NCI-H345 treated with DMSO at 0.1 percent for 48 hours (cell line): ENCODE measurements at regions not wholly inside any gene's neighbourhood (a gene's known extent, or its start where the extent isn't known, plus 50 kb on each side); places are given as distances from the start of the nearest gene placed in this dataset.
"Not testable (repeated sequence)": the region's sequence is repeated elsewhere in the genome, so short reads cannot be mapped to it uniquely, and the experiment has no call there.

Experiments
- DNase-seq: peaks from one replicate; lab custom pipeline; 2025; ENCODE audit not compliant: unreplicated experiment; lab: John Stamatoyannopoulos, UW

DNA sequence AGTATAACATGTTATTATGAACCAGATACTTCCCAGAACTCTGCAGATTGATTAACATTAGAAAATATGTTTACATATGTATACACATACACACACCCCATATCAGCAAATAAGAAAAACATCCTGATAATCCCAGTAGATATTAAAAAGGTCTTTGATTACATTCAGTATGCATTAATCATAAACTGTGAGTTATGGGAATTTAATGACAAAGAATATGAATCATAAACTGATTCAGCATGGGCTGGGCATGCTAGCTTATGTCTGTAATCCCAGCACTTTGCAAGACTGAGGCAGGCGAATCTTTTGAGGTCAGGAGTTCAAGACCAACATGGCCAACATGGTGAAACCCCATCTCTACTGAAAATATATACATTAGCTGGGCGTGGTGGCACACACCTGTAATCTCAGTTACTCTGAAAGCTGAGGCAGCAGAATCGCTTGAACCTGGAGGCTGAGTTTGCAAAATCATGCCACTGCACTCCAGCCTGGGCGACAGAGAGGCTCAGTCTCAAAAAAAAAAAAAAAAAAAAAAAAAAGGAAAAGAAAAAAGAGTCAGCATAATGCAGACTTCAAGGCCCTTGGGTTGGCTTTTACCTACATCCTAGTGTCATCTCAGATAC, 581.9 kb upstream of the PRR20A start:
- no peak for DNase-seq

DNA sequence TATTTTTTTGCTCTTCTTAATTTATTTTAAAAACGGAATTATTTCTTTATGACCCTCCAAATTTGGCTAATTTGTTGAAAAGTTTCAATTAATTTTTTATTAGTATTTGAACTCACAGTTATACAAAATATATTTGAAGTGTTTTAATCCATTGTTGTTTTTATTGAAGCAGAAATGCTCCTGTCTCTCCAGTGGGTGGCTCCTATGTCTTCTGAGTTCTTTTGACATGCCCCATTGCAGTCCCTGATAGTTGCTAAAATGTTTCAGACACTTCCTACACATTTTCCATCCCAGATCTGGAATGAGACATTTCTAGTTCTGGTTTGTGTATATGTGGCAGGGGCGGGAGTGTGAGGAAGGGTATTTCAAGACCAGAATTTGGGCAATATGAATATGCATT, 579.4 kb upstream of the PRR20A start:
- no peak for DNase-seq

DNA sequence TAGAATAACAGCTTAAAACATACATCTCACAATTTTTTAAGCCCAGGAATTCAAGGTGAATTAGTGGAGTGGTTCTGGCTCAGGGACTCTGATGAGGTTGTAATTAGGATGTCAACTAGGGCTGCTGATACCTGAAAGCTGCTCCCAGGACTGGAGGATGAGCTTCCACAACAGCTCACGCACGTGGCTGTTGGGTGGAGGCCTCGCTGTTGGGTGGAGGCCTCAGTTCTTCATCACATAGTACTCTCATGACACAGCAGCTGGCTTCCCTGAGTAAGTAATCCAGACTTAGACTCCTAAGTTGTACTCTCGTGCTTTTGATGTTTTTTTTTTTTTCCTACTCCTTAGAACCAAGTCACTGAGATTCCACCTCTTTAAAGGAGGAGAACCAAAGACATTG, 577.1 kb upstream of the PRR20A start:
- no peak for DNase-seq

DNA sequence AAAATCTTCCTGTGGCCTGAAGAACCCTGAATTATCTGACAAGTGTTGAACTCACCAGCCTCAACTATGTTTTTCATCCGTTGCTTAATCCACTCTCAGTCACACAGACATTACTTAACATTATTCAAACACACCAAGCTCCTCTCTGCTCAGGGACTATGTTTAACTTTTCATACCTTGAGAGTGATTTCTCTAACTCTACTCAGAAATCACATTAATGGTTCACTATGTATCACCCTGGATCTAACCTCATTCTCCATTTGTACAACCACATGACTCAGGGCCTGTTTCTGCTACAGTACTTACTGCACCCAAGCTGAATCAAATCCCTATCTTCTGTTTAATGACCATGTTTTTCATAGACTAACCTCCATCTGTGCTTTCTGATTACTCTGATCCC, 553.7 kb upstream of the PRR20A start:
- no peak for DNase-seq

DNA sequence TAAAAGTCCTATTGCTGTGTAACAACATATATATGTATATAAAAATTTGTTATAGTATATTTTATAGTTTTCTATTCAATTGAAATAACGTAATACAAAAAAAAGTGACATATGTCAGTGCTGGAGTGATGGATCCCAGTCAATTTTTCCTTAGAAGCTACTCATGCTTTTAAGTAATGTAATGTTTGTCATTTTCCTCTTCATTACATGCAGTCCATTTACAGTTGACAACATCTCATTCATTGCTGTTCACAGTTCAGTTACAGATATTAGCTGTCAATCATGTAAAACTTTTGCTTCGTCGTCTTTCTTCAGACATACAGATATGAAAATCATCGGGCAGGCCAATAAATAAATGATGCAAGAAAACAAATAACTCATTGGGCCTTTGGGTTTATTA, 525.1 kb upstream of the PRR20A start:
- DNase-seq: no peak

DNA sequence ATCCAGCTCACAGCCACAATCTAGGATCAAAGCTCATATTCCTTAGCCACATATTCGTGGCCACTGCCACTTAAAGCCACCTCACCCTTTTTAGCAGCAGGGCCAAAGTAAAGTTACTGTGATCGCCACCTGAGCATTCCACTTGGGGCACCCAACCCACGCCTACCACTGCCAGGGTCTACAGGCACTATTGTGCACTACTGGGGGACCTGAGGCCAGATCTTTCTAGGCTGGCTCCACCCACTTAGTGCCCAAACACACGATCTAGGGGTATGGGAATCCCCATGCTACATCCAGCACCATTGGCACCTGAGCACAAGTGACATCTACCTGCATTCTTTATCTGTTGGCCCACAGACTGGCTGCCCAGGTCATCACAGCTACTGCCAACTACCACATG, 517.9 kb upstream of the PRR20A start:
- no peak for DNase-seq

DNA sequence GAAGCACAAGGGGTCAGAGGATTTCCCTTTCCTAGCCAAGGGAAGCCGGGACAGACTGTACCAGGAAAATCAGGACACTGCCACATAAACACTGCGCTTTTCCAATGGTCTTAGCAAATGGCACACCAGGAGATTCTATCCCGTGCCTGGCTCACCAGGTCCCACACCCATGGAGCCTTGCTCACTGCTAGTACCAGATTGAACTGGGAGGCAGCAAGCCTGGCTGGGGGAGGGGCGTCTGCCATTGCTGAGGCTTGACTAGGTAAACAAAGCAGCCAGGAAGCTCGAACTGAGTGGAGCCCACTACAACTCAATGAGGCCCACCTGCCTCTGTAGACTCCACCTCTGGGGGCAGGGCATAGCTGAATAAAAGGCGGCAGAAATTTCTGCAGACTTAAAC, 511.8 kb upstream of the PRR20A start:
- DNase-seq: not testable (repeated sequence)

DNA sequence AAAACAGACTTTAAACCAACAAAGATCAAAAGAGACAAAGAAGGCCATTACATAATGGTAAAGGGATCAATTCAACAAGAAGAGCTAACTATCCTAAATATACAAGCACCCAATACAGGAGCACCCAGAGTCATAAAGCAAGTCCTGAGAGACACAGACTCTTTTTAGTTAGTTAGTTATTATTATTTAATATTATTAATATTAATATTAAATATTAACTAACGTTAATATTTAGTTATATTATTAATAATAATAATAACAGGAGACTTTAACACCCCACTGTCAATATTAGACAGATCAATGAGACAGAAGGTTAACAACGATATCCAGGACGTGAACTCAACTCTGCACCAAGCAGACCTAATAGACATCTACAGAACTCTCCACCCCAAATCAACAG, 509.7 kb upstream of the PRR20A start:
- DNase-seq: not testable (repeated sequence)

DNA sequence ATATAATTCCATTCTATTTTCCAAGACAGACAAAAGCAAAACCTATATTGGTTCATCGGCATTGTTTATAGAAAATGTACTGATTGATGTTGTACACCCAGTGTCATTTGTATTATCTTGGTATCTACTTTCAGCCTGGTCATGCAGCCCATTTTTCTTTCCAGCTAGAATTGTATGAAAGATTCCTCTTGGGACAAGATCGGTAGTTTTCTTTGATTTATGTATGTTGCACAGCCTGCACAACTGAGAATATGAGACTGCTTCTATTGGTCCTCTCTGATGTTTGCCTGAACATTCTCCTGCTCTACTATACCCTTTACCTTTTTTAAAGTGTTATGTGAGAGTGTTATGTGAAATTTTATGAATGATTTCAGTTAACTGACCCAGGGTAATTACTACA, 487.7 kb upstream of the PRR20A start:
- DNase-seq: no peak

DNA sequence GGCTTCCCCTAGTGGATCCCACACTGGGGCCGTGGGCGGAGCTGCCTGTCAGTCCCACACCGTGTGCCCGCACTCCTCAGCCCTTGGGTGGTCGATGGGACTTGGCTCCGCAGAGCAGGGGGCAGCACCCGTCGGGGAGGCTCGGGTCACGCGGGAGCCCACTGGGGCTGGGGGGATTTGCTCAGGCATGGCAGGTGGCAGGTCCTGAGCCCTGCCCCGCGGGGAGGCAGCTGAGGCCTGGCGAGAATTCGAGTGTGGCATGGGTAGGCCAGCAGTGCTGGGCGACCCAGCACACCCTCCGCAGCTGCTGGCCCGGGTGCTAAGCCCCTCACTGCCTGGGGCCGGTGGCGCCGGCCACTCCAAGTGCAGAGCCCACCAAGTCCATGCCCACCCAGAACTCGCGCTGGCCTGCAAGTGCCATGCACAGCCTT, 481.7 kb upstream of the PRR20A start:
- no peak for DNase-seq

DNA sequence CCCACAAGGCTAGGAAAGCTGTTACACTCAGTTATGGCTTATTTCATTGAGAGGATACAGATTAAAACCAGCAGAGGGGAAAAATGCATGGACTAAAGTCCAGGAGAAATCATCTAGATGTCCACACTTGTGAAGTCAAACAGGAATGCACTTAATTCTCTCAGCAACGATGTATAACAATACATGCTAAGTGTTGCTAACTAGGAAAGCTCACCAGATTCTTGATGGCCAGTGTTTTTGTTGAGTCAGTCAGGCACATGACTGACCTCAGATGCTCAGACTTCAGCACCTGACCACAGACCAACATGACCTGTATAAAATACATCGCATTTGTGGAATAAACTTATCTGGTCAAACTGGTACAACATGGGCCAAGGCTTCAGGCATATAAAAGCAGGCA, 470.2 kb upstream of the PRR20A start:
- no peak for DNase-seq

DNA sequence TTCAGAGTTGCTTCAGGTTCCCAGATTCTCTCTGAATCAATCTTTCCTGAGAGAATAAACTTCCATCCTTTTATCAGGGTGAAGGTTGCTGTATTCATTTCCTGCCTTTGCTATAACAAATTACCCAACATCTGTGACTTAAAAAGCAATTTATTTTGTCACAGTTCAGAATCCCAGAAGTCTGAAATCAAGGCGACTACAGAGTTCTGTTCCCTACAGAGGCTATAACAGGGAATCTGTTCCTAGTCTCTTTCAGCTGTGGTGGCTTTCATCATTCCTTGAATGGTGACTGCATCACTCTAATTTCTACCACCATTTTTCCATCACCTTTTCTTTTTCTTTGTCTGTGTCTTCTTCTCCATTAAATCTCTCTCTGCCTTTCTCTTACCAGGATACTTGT, 459.3 kb upstream of the PRR20A start:
- no peak for DNase-seq

DNA sequence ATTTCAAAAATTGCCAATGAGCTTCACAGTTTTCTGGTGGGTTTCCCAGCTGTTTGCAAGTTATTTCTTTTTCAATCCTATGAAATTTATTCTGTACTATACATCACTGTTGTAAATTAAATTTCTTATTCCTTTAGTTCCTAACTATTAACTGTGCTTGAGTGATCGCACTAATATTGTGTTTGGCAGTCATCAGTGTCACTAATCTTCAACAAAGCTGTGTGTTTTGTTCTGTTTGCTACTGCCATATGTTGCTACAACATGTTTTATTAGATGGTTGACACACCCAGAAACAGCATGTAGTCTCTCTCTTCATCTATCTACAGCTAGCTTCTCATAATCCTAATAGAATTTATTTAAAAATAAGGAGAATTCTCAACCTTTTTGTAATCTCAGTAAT, 453.6 kb upstream of the PRR20A start:
- DNase-seq: no peak

DNA sequence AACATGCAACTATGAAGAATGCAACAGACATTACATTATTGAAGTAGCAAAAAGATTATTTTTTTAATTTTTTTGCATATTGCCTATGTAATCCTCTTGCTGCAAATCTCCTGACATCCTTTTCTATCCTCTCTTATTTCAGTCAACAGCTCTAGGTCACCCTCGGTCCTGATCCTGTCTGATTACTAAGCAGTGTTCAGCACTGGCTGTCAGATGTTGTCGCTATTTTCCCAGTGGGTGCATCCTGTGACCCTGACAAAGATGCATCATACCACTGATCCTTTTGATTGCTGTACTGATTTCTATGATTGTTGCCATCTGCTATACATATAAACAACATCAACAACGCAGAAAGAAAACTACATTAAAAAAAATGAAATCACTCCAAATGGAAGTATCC, 443.7 kb upstream of the PRR20A start:
- DNase-seq: no peak

DNA sequence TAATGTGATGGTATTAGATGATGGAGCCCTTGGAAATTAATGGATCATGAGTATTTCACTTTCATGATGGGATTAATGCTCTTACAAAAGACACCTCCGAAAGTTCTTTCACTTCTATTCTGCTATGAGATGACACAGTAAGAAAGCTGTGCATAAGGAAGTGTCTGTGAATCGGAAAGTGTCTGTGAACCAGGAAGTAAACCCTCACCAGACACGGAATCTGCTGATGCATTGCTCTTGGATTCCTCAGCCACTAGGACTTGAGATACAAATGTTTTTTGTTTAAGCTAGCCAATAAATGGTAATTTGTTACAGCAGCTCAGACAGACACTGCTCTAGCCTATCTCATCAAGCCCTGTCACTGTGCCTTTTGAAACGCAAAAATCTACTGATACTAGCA, 440.4 kb upstream of the PRR20A start:
- no peak for DNase-seq

DNA sequence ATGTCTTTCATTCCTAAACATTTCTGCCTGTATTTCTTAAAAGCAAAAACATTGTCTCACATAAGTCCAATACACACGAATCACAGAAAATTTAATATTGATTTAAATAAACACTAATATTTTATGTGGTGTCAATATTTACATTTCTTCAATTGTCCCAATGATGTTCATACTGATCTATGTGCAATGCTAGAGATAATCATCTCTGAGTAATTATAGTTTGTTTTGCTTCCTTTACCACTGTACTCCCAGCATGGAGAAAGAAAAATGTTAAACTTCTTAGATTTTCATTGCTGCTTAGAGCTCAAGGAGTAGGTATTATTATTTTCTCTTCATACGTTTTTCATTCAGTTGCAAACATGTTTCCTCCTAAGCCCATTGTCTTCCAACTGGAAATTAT, 434.2 kb upstream of the PRR20A start:
- DNase-seq: no peak

DNA sequence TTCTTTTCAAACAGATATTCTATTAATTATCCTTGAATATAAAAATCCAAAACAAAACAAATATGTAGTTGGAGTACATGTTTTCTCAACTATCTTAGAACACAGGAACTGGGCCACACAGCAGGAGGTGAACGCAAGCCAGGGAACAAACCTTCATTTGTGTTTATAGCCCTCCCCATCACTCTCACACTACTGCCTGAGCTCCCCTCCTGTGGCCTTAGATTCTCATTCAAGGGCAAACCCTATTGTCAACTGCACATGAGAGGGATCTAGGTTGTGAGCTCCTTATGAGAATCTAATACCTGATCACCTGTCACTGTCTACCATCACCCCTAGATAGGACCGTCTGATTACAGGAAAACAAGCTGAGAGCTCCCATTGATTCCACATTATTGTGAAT, 427.1 kb upstream of the PRR20A start:
- DNase-seq: no peak

DNA sequence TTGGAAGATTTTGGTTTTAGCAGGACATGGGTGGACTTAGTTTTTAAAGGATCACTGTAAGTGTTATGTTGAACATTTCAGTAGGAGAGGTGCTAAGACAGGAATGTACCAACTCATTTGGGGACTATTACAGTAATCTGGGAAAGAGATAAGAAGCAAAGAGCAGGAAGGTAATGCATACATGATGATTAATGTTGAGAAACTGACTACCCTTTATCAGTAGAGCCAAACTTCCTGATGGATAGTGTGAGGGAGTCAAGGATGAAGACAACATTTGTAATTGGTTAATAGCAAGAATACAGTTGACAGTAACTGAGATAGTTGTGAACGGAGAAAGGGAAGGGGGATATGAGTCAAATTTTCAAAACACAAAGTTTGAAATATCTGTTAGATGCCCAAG, 421.9 kb upstream of the PRR20A start:
- no peak for DNase-seq

DNA sequence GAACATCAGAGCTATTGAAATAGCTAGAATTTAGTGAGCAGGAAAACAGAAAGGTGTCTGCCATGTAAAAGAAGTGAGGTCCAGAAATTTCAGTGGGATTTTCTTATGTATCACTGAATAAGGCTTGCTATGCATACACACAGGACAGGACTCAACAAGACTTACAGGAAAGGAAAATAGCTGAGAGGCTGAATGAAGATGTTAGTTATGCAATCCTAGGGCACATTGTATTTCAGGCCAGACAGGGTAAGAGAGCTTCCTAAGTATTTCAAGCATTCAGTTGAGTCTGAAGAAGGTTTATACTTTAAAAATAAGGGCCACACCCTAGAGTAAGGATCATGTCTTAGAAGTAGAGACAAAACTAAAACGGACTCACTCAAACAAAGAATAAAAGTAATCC, 419.9 kb upstream of the PRR20A start:
- no peak for DNase-seq

DNA sequence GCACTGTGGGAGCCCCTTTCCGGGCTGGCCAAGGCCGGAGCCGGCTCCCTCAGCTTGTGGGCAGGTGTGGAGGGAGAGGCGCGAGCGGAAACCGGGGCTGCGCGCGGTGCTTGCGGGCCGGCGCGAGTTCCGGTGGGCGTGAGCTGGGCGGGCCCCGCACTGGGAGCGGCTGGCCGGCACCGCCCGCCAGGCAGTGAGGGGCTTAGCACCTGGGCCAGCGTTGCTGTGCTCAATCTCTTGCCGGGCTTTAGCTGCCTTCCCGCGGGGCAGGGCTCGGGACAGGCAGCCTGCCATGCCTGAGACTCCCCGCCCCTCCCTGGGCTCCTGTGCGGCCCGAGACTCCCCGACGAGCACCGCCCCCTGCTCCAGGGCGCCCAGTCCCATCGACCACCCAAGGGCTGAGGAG, 405.2 kb upstream of the PRR20A start:
- DNase-seq: no peak

DNA sequence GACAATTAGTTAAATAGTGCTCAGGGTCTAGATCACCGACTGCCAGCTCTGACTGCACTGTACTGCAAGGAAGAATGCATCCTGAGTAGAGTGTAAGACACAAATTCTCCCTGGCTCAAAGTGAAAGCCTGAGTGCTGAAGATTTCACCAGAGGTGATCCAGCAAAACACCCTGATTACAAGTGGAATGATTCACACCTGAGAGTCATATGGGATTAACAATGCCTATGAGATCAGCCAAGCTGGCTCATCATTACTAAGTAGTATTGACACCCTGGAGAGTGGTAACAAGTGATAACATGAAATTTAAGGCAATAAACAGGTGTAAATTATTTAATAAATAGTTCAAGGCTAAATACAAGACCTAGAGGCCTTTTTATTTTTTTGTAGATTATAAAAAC, 403.8 kb upstream of the PRR20A start:
- DNase-seq: no peak

DNA sequence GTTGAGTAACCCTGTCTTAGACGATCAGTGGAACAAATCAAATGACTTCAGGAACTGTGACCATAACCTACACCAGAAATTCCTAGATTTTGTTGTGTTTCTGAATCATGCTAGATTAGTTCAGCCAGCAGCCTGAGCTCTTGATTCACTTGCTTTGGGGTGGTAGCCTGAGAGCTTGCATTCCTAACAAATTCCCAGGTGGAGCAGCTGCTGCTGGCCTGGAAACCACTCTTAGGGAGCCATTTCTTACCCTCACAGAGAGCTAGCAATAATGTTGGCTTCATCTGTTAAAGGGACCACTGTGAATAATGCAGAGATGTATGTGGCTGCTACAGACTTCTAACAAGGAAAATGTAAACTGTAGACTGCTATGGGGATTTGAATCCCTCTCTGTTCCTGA, 388.1 kb upstream of the PRR20A start:
- no peak for DNase-seq

DNA sequence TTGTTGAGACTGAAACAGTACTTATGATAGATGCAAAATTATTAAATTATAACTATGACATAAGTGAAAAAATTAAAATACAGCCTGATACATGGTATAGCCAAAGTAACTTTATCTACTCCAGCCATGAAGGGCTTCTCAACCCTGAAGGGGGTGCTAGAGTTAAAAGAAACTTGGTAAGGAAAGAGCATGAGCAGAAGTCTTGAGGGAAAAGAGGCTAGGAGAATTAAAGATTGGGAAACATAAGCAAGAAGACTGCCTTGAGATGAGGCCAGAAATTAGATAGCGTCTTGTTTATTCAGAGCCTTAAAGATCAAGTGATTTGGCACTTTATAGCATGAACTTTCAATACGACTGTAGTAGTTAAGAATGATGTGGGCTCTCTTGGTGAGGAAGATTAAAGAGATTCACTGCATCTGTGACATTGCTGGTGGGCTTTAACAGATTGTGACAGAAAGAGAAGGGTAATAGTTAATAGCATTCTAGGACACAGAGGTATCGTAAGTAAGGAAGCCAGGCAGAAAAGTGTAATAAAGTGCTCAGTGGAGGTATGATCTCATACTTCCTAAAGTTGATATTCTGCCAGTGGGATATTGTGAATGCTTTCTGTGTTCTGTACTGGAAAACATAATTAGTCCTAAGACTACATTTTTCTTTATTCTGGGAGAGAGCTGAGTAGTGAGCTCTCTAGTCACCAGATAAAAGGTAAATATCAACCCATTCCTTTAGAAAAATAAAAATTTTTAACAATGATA, 385.4 kb upstream of the PRR20A start:
- DNase-seq: no peak
